ENCODE measurements at regions not wholly inside any gene's neighbourhood (a gene's known extent, or its start where the extent isn't known, plus 50 kb on each side); places are given as distances from the start of the nearest gene placed in this dataset.

GRCh38 chr9:16333691-16334090, 536.8 kb downstream of the BNC2 start:
- no peaks in the 10 kb centered on the region for H3K4me1 ChIP-seq (ENCODE audit: insufficient read depth, low read length, severe bottlenecking)
- no peaks in the 10 kb centered on the region for H4K20me1 ChIP-seq (ENCODE audit: insufficient read depth, low read length)
- H3K4me2 ChIP-seq (ENCODE audit: low read length), result no peak overlapping the region
- no peaks in the 10 kb centered on the region for H3K9me3 ChIP-seq (ENCODE audit: low read length)
- H3K4me3 ChIP-seq (ENCODE audit: low read depth, low read length, poor library complexity, severe bottlenecking), result no peak overlapping the region
- no peak overlapping the region for H3K9ac ChIP-seq (ENCODE audit: low read length)
- H3K79me2 ChIP-seq (ENCODE audit: insufficient read depth, low read length), result no peaks in the 10 kb centered on the region
- TF ChIP-seq EZH2 (IDR thresholded peaks at IDR 0.05; ENCODE audit: borderline replicate concordance, low read length), result no peak
- TF ChIP-seq CTCF (IDR thresholded peaks at IDR 0.05; ENCODE audit: low read length), result no peak
- H3K27me3 ChIP-seq (ENCODE audit: insufficient read depth, low read length), result no peaks in the 10 kb centered on the region
- no peak overlapping the region for H3K27ac ChIP-seq (ENCODE audit: low read depth, low read length, poor library complexity, severe bottlenecking)
- H2AFZ ChIP-seq (ENCODE audit: low read length), result no peak overlapping the region
- no peaks in the 10 kb centered on the region for H3K9me2 ChIP-seq (ENCODE audit: low read depth, low read length)
- H3F3A ChIP-seq (ENCODE audit: insufficient read depth, low read length), result no peaks in the 10 kb centered on the region
- no peaks in the 10 kb centered on the region for H3K36me3 ChIP-seq (ENCODE audit: insufficient read depth, low read length)

GRCh38 chr9:16335788-16336580, 534.5 kb downstream of the BNC2 start:
- H3K9ac ChIP-seq (ENCODE audit: low read length), result no peak overlapping the region
- H4K20me1 ChIP-seq (ENCODE audit: insufficient read depth, low read length), result no peaks in the 10 kb centered on the region
- H3F3A ChIP-seq (ENCODE audit: insufficient read depth, low read length), result no peaks in the 10 kb centered on the region
- H3K27ac ChIP-seq (ENCODE audit: low read depth, low read length, poor library complexity, severe bottlenecking), result no peak overlapping the region
- H3K9me2 ChIP-seq (ENCODE audit: low read depth, low read length), result no peaks in the 10 kb centered on the region
- no peaks in the 10 kb centered on the region for H3K4me1 ChIP-seq (ENCODE audit: insufficient read depth, low read length, severe bottlenecking)
- H3K36me3 ChIP-seq (ENCODE audit: insufficient read depth, low read length), result no peaks in the 10 kb centered on the region
- H3K79me2 ChIP-seq (ENCODE audit: insufficient read depth, low read length), result no peaks in the 10 kb centered on the region
- H3K27me3 ChIP-seq (ENCODE audit: insufficient read depth, low read length), result no peaks in the 10 kb centered on the region
- H3K4me3 ChIP-seq (ENCODE audit: low read depth, low read length, poor library complexity, severe bottlenecking), result no peak overlapping the region
- H3K4me2 ChIP-seq (ENCODE audit: low read length), result no peak overlapping the region
- H2AFZ ChIP-seq (ENCODE audit: low read length), result no peak overlapping the region
- no peaks in the 10 kb centered on the region for H3K9me3 ChIP-seq (ENCODE audit: low read length)
- TF ChIP-seq CTCF (IDR thresholded peaks at IDR 0.05; ENCODE audit: low read length), result no peak
- no peak for TF ChIP-seq EZH2 (IDR thresholded peaks at IDR 0.05; ENCODE audit: borderline replicate concordance, low read length)

GRCh38 chr9:16336833-16337232, 533.6 kb downstream of the BNC2 start:
- TF ChIP-seq EZH2 (IDR thresholded peaks at IDR 0.05; ENCODE audit: borderline replicate concordance, low read length) (no peak), CTCF (IDR thresholded peaks at IDR 0.05; ENCODE audit: low read length) (no peak)
- Histone ChIP-seq H4K20me1 (ENCODE audit: insufficient read depth, low read length) (no peaks in the 10 kb centered on the region), H2AFZ (ENCODE audit: low read length) (no peak overlapping the region), H3K4me3 (ENCODE audit: low read depth, low read length, poor library complexity, severe bottlenecking) (no peak overlapping the region), H3K4me2 (ENCODE audit: low read length) (no peak overlapping the region), H3K36me3 (ENCODE audit: insufficient read depth, low read length) (no peaks in the 10 kb centered on the region), H3K79me2 (ENCODE audit: insufficient read depth, low read length) (no peaks in the 10 kb centered on the region), H3K9me2 (ENCODE audit: low read depth, low read length) (no peaks in the 10 kb centered on the region), H3K9me3 (ENCODE audit: low read length) (no peaks in the 10 kb centered on the region), H3K9ac (ENCODE audit: low read length) (no peak overlapping the region), H3K4me1 (ENCODE audit: insufficient read depth, low read length, severe bottlenecking) (no peaks in the 10 kb centered on the region), H3K27me3 (ENCODE audit: insufficient read depth, low read length) (no peaks in the 10 kb centered on the region), H3K27ac (ENCODE audit: low read depth, low read length, poor library complexity, severe bottlenecking) (no peak overlapping the region), H3F3A (ENCODE audit: insufficient read depth, low read length) (no peaks in the 10 kb centered on the region)

Measured in OCI-LY1 (cell line).